BE2C (cell line): ENCODE measurements at regions not wholly inside any gene's neighbourhood (a gene's known extent, or its start where the extent isn't known, plus 50 kb on each side); places are given as distances from the start of the nearest gene placed in this dataset.

Experiments
- DNase-seq: peaks from one replicate; pipeline ENCODE4 v3.0.0-alpha.2; 2020
- H3K27me3 ChIP-seq: fragments of 250-450 bp; sonication (Bioruptor Pico); 2 replicates; pipeline ENCODE4 v1.5.1; 2020; ENCODE audit warnings: mild to moderate bottlenecking
- H3K36me3 ChIP-seq: fragments of 250-450 bp; sonication (Bioruptor Pico); 2 replicates; pipeline ENCODE4 v1.5.1; 2020; ENCODE audit warnings: mild to moderate bottlenecking
- H3K4me1 ChIP-seq: fragments of 250-450 bp; sonication (Bioruptor Pico); 2 replicates; pipeline ENCODE4 v1.5.1; 2020
- H3K4me3 ChIP-seq: 2 replicates; pipeline ENCODE4 v1.5.1; 2011; ENCODE audit warnings: low read depth, low read length
- H3K9me3 ChIP-seq: fragments of 250-450 bp; sonication (Bioruptor Pico); 2 replicates; pipeline ENCODE4 v1.5.1; 2020
- TF ChIP-seq, protein P1 (sequence below): IDR thresholded peaks from 2 replicates; pipeline ENCODE4 v1.5.1; 2012; ENCODE audit warnings: mild to moderate bottlenecking, low read depth, low read length

DNA sequence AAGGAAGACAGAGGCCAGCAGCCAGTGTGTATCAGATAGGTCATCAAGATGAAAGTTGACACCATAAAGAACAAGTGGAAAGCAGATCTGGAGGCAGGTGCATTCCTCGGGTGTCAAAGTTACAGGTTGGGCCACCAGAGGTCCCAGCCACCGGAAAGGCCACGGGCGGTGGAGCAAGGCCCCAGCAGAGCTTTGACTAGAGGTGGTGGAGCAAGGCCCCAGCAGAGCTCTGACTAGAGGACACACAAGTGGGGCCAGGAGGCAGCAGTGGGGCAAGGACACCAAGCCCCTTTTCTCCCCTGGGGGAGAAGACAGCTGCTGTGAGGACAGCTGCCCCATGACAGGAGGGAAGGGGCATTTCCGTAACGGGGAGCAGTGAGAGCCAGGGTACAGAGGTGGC is 115.1 kb downstream of the GYPC start:
- no peaks in the 10 kb centered on the region for H3K36me3 ChIP-seq
- no peak overlapping the region for H3K4me3 ChIP-seq
- H3K4me1 ChIP-seq: no peaks in the 10 kb centered on the region
- H3K9me3 ChIP-seq: no peaks in the 10 kb centered on the region
- no peaks in the 10 kb centered on the region for H3K27me3 ChIP-seq
- DNase-seq: no peak
- TF ChIP-seq, protein P1, sequence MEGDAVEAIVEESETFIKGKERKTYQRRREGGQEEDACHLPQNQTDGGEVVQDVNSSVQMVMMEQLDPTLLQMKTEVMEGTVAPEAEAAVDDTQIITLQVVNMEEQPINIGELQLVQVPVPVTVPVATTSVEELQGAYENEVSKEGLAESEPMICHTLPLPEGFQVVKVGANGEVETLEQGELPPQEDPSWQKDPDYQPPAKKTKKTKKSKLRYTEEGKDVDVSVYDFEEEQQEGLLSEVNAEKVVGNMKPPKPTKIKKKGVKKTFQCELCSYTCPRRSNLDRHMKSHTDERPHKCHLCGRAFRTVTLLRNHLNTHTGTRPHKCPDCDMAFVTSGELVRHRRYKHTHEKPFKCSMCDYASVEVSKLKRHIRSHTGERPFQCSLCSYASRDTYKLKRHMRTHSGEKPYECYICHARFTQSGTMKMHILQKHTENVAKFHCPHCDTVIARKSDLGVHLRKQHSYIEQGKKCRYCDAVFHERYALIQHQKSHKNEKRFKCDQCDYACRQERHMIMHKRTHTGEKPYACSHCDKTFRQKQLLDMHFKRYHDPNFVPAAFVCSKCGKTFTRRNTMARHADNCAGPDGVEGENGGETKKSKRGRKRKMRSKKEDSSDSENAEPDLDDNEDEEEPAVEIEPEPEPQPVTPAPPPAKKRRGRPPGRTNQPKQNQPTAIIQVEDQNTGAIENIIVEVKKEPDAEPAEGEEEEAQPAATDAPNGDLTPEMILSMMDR: no peak

DNA sequence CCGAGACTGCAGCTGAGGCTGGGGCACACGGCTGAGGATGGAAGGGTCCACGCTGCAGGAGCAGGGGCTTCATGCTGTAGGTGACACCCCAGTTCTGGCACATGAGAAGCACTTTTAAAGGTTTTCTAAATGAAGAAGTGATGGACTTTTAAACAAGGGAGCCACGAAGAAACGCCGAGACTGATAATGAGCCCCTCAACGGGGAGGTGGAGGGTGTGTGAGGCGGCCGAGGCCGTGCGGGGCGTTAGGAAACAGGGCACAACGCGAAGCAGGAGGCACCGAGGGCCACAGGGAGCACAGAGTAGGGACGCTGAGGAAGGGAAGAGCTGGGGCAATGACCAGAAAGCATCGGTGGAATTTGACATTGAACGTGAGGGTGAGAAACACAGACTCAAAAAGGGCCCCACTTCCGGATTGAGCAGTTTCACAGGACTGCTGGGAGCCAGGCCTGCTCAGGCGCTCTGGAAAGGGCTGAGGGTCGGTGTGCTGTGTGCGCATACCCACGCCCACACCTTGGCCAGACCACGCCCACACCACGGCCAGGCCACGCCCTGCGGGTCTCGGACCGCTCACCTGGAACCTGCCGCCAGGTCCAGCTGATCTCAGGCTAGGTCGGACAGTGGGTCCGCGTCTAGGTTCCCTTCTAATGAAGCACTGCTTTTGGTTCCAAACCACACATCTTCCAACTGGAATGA is 115.7 kb downstream of the GYPC start:
- H3K36me3 ChIP-seq: no peaks in the 10 kb centered on the region
- no peak for DNase-seq
- H3K4me3 ChIP-seq: no peak overlapping the region
- H3K27me3 ChIP-seq: no peaks in the 10 kb centered on the region
- TF ChIP-seq, protein P1: no peak
- H3K9me3 ChIP-seq: no peaks in the 10 kb centered on the region
- H3K4me1 ChIP-seq: no peaks in the 10 kb centered on the region

DNA sequence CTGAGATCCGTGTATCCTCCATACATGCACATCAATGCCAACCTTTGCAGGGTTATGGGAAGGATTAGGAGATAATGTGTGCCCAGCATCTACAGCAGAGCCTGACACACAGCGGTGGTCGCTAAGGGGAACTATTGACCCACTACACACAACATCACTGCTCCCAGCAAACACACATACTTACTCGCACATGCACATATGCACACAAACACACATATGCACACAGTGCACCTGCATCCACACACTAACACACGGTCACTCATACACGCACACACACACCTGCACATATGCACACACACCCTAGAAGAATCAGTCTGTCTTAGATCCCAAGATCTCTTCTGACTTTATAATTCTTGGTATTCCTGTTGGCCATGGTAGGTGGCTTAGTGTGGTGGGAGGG is 118.3 kb downstream of the GYPC start:
- no peaks in the 10 kb centered on the region for H3K4me1 ChIP-seq
- H3K36me3 ChIP-seq: no peaks in the 10 kb centered on the region
- DNase-seq: no peak
- no peak overlapping the region for H3K4me3 ChIP-seq
- H3K9me3 ChIP-seq: no peaks in the 10 kb centered on the region
- no peaks in the 10 kb centered on the region for H3K27me3 ChIP-seq
- TF ChIP-seq, protein P1: no peak

DNA sequence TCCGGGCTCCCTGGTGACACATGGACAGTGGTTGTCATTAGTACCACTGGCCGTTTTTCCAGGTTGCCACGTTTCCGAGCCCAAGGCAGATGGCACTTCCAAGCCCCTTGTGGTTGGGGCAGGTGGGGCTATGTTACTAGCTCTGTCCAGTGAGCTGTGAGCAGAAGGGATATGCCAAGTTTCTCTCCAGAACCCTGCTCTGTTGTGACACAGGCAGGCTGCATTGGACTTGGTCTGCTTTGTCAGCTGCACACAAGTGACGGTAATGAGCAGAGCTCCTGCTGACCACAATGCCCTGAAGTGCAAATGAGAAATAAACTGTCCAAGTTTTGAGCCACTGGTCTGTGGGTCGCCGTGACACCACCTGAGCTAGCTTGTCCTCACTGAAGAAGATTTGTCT is 118.8 kb downstream of the GYPC start:
- Histone ChIP-seq H3K9me3 (no peaks in the 10 kb centered on the region), H3K4me3 (no peak overlapping the region), H3K36me3 (no peaks in the 10 kb centered on the region), H3K4me1 (no peaks in the 10 kb centered on the region), H3K27me3 (no peaks in the 10 kb centered on the region)
- no peak for DNase-seq
- TF ChIP-seq, protein P1: no peak

DNA sequence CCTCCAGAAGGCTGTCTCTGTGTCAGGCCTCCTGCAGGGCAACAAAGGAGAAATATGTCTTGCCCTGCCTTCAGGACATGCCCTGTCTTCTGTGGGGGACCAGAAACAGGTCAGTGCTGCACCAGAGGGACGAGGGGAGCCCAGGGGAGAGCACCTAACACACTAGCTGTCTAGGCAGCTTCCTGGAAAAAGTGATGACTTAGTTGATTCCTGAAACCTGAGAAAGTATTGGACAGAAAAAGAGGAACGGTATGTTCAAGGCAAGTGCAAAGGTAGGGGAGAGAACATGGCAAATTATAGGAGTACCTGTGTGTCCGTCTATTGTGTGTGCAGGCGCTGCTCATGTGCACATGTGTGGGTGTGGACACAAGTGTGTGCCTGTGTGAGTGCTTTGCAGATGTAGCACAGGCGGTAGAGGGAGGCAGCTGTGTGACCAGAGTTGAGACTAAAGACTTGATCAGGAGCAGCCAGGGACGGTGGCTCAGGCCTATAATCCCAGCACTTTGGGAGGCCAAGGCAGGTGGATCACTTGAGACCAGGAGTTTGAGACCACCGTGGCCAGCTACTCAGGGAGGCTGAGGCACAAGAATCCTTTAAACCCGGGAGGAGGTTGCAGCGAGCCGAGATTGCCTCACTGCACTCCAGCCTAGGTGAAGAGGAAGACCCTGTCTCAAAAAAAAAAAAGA is 119.5 kb downstream of the GYPC start:
- TF ChIP-seq, protein P1: no peak
- no peaks in the 10 kb centered on the region for H3K9me3 ChIP-seq
- H3K36me3 ChIP-seq: no peaks in the 10 kb centered on the region
- H3K4me3 ChIP-seq: no peak overlapping the region
- no peaks in the 10 kb centered on the region for H3K4me1 ChIP-seq
- H3K27me3 ChIP-seq: no peaks in the 10 kb centered on the region
- no peak for DNase-seq

DNA sequence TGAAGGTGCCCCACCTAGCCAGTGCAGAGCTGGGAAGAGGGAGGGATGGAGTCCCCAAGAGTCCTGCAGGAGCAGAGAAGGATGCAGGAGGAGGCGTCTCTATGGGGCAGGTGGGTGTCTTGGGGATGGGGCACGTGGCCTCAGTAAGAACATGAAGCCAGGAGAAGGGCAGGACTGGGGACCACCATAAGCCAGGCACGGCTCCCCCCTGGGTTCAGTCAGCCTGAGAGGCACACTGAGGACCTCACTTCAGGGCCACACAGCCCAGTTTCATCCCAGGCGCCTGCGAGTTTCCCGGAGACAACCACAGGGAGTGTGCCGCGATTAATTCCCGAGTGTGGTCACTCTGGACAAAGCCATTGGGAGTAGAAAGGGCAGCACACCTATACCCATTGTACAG is 120.3 kb downstream of the GYPC start:
- H3K27me3 ChIP-seq: no peaks in the 10 kb centered on the region
- no peak overlapping the region for H3K4me3 ChIP-seq
- TF ChIP-seq, protein P1: no peak
- no peaks in the 10 kb centered on the region for H3K4me1 ChIP-seq
- DNase-seq: no peak
- no peaks in the 10 kb centered on the region for H3K9me3 ChIP-seq
- no peaks in the 10 kb centered on the region for H3K36me3 ChIP-seq
